ENCODE measurements at regions not wholly inside any gene's neighbourhood (a gene's known extent, or its start where the extent isn't known, plus 50 kb on each side); places are given as distances from the start of the nearest gene placed in this dataset.
"Not testable (repeated sequence)": the region's sequence is repeated elsewhere in the genome, so short reads cannot be mapped to it uniquely, and the experiment has no call there.

DNA sequence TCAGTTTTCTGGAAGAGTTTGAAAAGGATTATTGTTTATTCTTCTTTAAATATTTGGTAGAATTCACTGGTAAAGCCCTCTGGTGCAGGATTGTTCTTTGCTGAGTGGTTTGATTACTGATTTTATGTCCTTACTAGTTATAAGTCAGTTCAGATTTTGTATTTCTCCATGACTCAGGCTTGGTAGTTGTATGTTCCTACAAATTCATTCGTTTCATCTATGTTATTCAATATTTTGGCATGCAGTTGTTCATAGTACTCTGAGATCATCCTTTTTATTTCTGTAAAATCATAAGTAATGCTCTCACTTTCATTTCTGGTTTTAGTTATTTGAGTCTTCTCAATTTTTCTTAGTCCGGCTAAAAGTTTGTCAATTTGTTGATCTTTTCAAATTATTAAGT, 58.1 kb upstream of the CRYM start:
- no TSS peak for BruUV-seq (replicated peaks)
- TF ChIP-seq POLR2AphosphoS5 (IDR thresholded peaks at IDR 0.05; ENCODE audit: low read depth, low read length), result no peak
- TF ChIP-seq, protein P1, sequence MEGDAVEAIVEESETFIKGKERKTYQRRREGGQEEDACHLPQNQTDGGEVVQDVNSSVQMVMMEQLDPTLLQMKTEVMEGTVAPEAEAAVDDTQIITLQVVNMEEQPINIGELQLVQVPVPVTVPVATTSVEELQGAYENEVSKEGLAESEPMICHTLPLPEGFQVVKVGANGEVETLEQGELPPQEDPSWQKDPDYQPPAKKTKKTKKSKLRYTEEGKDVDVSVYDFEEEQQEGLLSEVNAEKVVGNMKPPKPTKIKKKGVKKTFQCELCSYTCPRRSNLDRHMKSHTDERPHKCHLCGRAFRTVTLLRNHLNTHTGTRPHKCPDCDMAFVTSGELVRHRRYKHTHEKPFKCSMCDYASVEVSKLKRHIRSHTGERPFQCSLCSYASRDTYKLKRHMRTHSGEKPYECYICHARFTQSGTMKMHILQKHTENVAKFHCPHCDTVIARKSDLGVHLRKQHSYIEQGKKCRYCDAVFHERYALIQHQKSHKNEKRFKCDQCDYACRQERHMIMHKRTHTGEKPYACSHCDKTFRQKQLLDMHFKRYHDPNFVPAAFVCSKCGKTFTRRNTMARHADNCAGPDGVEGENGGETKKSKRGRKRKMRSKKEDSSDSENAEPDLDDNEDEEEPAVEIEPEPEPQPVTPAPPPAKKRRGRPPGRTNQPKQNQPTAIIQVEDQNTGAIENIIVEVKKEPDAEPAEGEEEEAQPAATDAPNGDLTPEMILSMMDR (IDR thresholded peaks at IDR 0.05), result no peak
- no peak for TF ChIP-seq TCF7L2 (IDR thresholded peaks at IDR 0.05; ENCODE audit: low read depth, low read length)
- TF ChIP-seq, protein P2, sequence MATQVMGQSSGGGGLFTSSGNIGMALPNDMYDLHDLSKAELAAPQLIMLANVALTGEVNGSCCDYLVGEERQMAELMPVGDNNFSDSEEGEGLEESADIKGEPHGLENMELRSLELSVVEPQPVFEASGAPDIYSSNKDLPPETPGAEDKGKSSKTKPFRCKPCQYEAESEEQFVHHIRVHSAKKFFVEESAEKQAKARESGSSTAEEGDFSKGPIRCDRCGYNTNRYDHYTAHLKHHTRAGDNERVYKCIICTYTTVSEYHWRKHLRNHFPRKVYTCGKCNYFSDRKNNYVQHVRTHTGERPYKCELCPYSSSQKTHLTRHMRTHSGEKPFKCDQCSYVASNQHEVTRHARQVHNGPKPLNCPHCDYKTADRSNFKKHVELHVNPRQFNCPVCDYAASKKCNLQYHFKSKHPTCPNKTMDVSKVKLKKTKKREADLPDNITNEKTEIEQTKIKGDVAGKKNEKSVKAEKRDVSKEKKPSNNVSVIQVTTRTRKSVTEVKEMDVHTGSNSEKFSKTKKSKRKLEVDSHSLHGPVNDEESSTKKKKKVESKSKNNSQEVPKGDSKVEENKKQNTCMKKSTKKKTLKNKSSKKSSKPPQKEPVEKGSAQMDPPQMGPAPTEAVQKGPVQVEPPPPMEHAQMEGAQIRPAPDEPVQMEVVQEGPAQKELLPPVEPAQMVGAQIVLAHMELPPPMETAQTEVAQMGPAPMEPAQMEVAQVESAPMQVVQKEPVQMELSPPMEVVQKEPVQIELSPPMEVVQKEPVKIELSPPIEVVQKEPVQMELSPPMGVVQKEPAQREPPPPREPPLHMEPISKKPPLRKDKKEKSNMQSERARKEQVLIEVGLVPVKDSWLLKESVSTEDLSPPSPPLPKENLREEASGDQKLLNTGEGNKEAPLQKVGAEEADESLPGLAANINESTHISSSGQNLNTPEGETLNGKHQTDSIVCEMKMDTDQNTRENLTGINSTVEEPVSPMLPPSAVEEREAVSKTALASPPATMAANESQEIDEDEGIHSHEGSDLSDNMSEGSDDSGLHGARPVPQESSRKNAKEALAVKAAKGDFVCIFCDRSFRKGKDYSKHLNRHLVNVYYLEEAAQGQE (IDR thresholded peaks at IDR 0.05; ENCODE audit: insufficient read depth in 1 of 2, low read depth in 2 of 2, low read length in 1 of 2), result no peak
- TF ChIP-seq SIN3A (IDR thresholded peaks at IDR 0.05; ENCODE audit: borderline replicate concordance, insufficient read depth, low read depth, low read length), result no peak
- Histone ChIP-seq H3K9me3 (ENCODE audit: control insufficient read depth, insufficient read depth, low read depth, low read length) (no peaks in the 10 kb centered on the region), H3K4me3 (ENCODE audit: low read depth in 2 of 2, low read length in 2 of 2) (no peak overlapping the region), H3K4me1 (ENCODE audit: control insufficient read depth, insufficient read depth, low read length) (no peaks in the 10 kb centered on the region), H3K27ac (ENCODE audit: low read length) (no peak overlapping the region), H3K36me3 (ENCODE audit: control insufficient read depth, insufficient read depth, low read length) (no peaks in the 10 kb centered on the region), H3K27me3 (ENCODE audit: control insufficient read depth, insufficient read depth, low read length) (no peaks in the 10 kb centered on the region)
- ChIA-PET CTCF (no interaction called here), POLR2A (no interaction called here)
- intact Hi-C loops (cut with micrococcal nuclease; ENCODE audit: unreplicated experiment), result no loop called here
- in situ Hi-C loops (cut with HindIII; ENCODE audit: low pct_unique_long_range_greater_than_20kb, low sequenced_read_pairs), result no loop called here
- DNase-seq (ENCODE audit: low read depth, low spot score) (no peak), ATAC-seq (no peak)

DNA sequence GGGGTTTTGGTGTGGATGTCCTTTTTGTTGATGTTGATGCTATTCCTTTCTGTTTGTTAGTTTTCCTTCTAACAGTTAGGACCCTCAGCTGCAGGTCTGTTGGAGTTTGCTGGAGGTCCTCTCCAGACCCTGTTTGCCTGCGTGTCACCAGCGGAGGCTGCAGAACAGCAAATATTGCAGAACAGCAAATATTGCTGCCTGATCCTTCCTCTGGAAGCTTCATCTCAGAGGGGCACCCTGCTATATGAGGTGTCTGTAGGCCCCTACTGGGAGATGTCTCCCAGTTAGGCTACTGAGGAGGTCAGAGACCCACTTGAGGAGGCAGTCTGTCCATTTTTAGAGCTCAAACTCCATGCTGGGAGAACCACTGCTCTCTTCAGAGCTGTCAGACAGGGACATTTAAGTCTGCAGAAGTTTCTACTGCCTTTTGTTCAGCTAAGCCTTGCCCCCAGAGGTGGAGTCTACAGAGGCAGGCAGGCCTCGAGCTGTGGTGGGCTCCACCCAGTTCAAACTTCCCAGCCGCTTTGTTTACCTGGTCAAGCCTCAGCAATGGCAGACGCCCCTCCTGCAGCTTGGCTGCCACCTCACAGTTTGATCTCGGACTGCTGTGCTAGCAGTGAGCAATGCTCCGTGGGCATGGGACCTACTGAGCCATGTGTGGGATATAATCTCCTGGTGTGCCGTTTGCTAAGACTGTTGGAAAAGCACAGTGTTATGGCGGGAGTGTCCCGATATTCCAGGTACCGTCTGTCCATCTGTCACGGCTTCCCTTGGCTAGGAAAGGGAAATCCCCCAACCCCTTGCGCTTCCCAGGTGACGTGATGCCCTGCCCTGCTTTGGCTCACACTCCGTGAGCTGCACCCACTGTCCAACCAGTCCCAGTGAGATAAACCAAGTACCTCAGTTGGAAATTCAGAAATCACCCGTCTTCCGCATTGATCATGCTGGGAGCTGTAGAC, 56.4 kb upstream of the CRYM start:
- ATAC-seq, POLR2A ChIA-PET, CTCF ChIA-PET: not testable (repeated sequence)

DNA sequence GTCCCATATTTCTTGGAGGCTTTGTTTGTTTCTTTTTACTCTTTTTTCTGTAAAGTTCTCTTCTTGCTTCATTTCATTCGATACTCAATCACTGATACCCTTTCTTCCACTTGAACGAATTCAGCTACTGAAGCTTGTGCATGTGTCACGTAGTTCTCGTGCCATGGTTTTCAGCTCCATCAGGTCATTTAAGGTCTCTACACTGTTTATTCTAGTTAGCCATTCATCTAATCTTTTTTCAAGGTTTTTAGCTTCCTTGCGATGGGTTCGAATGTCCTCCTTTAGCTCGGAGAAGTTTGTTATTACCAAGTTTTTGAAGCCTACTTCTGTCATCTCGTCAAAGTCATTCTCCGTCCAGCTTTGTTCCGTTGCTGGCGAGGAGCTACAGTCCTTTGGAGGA, 55.6 kb upstream of the CRYM start:
- H3K9me3 ChIP-seq (ENCODE audit: control insufficient read depth, insufficient read depth, low read depth, low read length); in situ Hi-C loops (cut with HindIII; ENCODE audit: low pct_unique_long_range_greater_than_20kb, low sequenced_read_pairs); DNase-seq (ENCODE audit: low read depth, low spot score); POLR2A ChIA-PET; CTCF ChIA-PET; BruUV-seq (replicated peaks); intact Hi-C loops (cut with micrococcal nuclease; ENCODE audit: unreplicated experiment); H3K4me1 ChIP-seq (ENCODE audit: control insufficient read depth, insufficient read depth, low read length); H3K27ac ChIP-seq (ENCODE audit: low read length); H3K36me3 ChIP-seq (ENCODE audit: control insufficient read depth, insufficient read depth, low read length); H3K27me3 ChIP-seq (ENCODE audit: control insufficient read depth, insufficient read depth, low read length); ATAC-seq; H3K4me3 ChIP-seq (ENCODE audit: low read depth in 2 of 2, low read length in 2 of 2): not testable (repeated sequence)

More for the DNA sequence above, 56.4 kb upstream of the CRYM start:
- H3K4me3 ChIP-seq (ENCODE audit: low read depth in 2 of 2, low read length in 2 of 2); H3K36me3 ChIP-seq (ENCODE audit: control insufficient read depth, insufficient read depth, low read length); H3K4me1 ChIP-seq (ENCODE audit: control insufficient read depth, insufficient read depth, low read length); BruUV-seq (replicated peaks); DNase-seq (ENCODE audit: low read depth, low spot score); H3K27me3 ChIP-seq (ENCODE audit: control insufficient read depth, insufficient read depth, low read length); intact Hi-C loops (cut with micrococcal nuclease; ENCODE audit: unreplicated experiment); in situ Hi-C loops (cut with HindIII; ENCODE audit: low pct_unique_long_range_greater_than_20kb, low sequenced_read_pairs); H3K27ac ChIP-seq (ENCODE audit: low read length); H3K9me3 ChIP-seq (ENCODE audit: control insufficient read depth, insufficient read depth, low read depth, low read length): not testable (repeated sequence)
